HEK293T (cell line): ENCODE measurements at regions not wholly inside any gene's neighbourhood (a gene's known extent, or its start where the extent isn't known, plus 50 kb on each side); places are given as distances from the start of the nearest gene placed in this dataset.

Experiments
- CTCF ChIA-PET: fragments of 350-600 bp; formaldehyde crosslinking; extraction: SDS; loops from one replicate; lab custom pipeline; 2021; ENCODE audit warnings: antibody characterized with exemption, inconsistent platforms; lab: Yijun Ruan, JAX
- POLR2A ChIA-PET: fragments of 350-600 bp; formaldehyde crosslinking; extraction: SDS; loops from one replicate; lab custom pipeline; 2020; ENCODE audit warnings: antibody characterized with exemption, inconsistent platforms; lab: Yijun Ruan, JAX
- DNase-seq: peaks from one replicate; pipeline ENCODE4 v3.0.0; 2012; ENCODE audit warnings: mixed read lengths; ENCODE audit errors: extremely low spot score
- ARNT ChIP-seq: fragments of 450-650 bp; IDR thresholded peaks from 2 replicates; pipeline ENCODE4 v1.6.1; 2017; ENCODE audit warnings: mild to moderate bottlenecking
- BHLHE40 ChIP-seq: fragments of 450-650 bp; IDR thresholded peaks from 2 replicates; pipeline ENCODE4 v1.6.1; 2016; ENCODE audit warnings: mild to moderate bottlenecking, moderate library complexity, borderline replicate concordance
- CTBP1 ChIP-seq: fragments of 450-650 bp; IDR thresholded peaks from 2 replicates; pipeline ENCODE4 v1.6.1; 2016; ENCODE audit warnings: borderline replicate concordance
- ELF4 ChIP-seq: fragments of 450-650 bp; IDR thresholded peaks from 2 replicates; pipeline ENCODE4 v1.6.1; 2017; ENCODE audit warnings: antibody characterized with exemption
- FOXA1 ChIP-seq: fragments of 450-650 bp; IDR thresholded peaks from 2 replicates; pipeline ENCODE4 v1.6.1; 2016; ENCODE audit warnings: mild to moderate bottlenecking
- FOXK2 ChIP-seq: fragments of 450-650 bp; IDR thresholded peaks from 2 replicates; pipeline ENCODE4 v1.6.1; 2016; ENCODE audit warnings: mild to moderate bottlenecking
- FOXM1 ChIP-seq: fragments of 450-650 bp; IDR thresholded peaks from 2 replicates; pipeline ENCODE4 v1.6.1; 2017; ENCODE audit warnings: mild to moderate bottlenecking, borderline replicate concordance
- HDGF ChIP-seq: fragments of 450-650 bp; IDR thresholded peaks from 2 replicates; pipeline ENCODE4 v1.6.1; 2017; ENCODE audit warnings: antibody characterized with exemption, borderline replicate concordance
- L3MBTL2 ChIP-seq: fragments of 450-650 bp; conservative IDR thresholded peaks from 2 replicates; pipeline ENCODE4 v1.6.1; 2016; ENCODE audit warnings: mild to moderate bottlenecking
- LEF1 ChIP-seq: fragments of 450-650 bp; IDR thresholded peaks from 2 replicates; pipeline ENCODE4 v1.6.1; 2017; ENCODE audit warnings: mild to moderate bottlenecking, borderline replicate concordance
- NFRKB ChIP-seq: fragments of 450-650 bp; IDR thresholded peaks from 2 replicates; pipeline ENCODE4 v1.6.1; 2016; ENCODE audit warnings: mild to moderate bottlenecking, moderate library complexity
- PKNOX1 ChIP-seq: fragments of 450-650 bp; IDR thresholded peaks from 2 replicates; pipeline ENCODE4 v1.6.1; 2016
- SP1 ChIP-seq: fragments of 450-650 bp; IDR thresholded peaks from 2 replicates; pipeline ENCODE4 v1.6.1; 2017
- SUZ12 ChIP-seq: fragments of 450-650 bp; IDR thresholded peaks from 2 replicates; pipeline ENCODE4 v1.6.1; 2016; ENCODE audit warnings: mild to moderate bottlenecking
- TARDBP ChIP-seq: fragments of 450-650 bp; IDR thresholded peaks from 2 replicates; pipeline ENCODE4 v1.6.1; 2016
- ZNF384 ChIP-seq: fragments of 450-650 bp; IDR thresholded peaks from 2 replicates; pipeline ENCODE4 v1.6.1; 2016

DNA sequence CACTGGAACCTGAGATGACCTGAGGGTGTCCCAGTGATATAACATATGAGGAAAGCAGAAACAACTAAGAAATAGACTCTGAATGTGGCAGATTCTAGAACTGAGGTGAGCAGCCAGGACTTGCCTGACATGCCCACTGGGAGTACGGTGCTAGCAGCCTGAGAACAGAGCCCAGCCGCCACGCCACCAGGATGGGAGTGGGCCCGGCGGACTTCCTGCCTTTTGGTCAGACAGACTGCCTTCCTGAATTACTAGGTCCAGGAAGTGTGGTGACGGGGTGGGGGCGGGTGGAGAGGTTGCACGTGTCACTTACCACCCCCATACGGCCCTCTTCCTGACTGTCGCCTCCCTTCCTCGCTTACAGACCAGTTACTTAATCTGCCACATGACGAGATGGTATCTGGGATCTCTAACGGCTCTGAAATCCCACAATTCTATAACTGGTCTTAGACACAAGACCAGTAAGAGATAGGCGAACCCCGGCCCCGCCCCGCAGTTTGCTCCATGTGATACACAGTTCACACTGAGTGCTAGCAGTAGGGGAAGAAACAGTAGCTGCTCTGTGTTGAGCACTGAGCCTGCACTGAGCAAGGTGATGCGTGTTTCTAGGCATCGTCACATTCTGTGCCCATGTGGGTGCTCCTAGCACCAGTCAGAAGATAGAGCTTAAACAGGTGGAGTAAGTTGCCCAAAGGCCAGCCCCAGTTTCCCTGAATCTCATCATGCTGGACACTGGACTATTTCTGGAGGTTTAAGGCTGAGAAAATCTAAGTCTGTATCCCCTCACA is 95.7 kb downstream of the CPN2 start:
- TF ChIP-seq NFRKB (no peak), ARNT (no peak)
- ChIA-PET CTCF (interaction anchor here (0.6 kb wide), 1 partner anchor 467 kb away, joined by 4 read pairs; no protein-coding TSS in a partner anchor), POLR2A (no interaction called here)
- no peak for DNase-seq

DNA sequence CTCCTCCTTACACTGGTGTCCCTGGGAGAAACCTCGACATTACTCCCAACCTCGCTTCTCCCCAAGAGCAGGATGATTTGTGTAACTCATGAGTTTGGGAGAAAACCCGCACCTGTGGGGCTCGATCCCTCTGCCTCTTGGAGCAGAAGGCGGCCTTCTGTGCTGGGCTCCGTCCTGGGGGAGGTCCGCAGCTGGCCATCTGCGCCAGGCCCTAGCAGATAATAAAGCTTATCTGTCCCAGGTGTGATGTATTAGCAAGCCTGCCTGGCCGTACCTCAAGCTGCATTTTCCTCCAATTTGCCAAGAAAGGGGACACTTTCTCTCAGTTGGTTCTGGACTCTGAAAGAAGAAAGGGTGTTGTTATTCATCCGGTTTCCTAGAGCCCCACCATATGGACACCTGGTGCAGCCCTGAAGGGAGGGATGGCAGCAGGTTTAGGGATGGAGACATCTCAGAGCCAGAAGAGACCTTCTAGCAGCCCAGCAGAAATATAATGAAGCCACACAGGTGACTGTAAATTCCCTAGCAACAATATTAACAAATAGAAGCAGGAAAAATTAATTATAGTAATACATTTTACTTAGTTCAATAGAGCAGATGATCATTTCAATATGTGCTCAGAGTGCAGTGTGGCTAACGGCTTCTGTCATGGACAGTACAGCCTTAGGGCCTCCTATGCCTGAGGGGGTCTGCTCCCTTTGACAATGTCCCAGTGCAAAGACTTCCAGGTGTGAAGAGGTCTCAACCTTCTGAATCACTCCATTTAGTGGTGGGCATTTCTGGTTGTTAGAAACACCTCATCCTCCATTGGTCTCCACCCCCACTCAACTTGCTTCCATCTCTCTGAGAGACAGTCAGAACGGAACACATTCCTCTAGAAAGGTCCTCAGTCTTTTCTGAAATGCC is 94.8 kb downstream of the CPN2 start:
- DNase-seq, result no peak
- POLR2A ChIA-PET, result no interaction called here

DNA sequence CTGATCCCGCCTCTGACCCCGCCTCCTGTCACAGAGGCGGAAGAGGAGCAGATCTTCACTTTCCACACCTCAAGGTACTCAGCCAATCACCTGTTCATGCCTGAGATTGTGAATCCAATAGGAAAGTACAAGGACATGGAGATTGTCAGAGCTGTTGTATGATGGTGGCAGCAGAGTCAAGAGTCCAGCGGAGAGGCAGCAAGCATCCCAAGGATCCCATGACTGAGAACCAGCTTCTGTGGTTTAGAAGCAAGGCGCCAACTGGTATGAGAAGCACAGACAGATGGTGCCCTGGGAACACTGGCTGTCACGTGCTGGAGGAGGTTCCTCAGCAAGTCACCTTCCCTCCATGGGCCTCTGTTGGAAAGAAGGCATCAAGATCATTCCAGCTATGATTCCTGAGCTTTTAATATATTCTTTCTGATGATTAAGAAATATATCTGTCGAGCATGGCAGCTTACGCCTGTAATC is 93.9 kb downstream of the CPN2 start:
- no peak for DNase-seq
- CTCF ChIA-PET, result no interaction called here
- TF ChIP-seq ZNF384, result no peak
- TF ChIP-seq CTBP1, result no peak
- TF ChIP-seq ARNT, result no peak
- TF ChIP-seq PKNOX1, result no peak
- no peak for TF ChIP-seq BHLHE40
- TF ChIP-seq L3MBTL2, result no peak
- TF ChIP-seq LEF1, result no peak
- TF ChIP-seq FOXM1, result no peak
- TF ChIP-seq NFRKB, result no peak
- no peak for TF ChIP-seq TARDBP
- TF ChIP-seq SUZ12, result no peak
- TF ChIP-seq SP1, result no peak
- no peak for TF ChIP-seq HDGF
- POLR2A ChIA-PET, result no interaction called here

More for the DNA sequence above, 94.8 kb downstream of the CPN2 start:
- CTCF ChIA-PET, result interaction anchor here (0.6 kb wide), 1 partner anchor 468 kb away, joined by 4 read pairs; no protein-coding TSS in a partner anchor
- no peak for TF ChIP-seq NFRKB
- no peak for TF ChIP-seq CTBP1
- TF ChIP-seq BHLHE40, result no peak
- no peak for TF ChIP-seq ELF4
- no peak for TF ChIP-seq SUZ12
- no peak for TF ChIP-seq LEF1
- no peak for TF ChIP-seq FOXK2
- TF ChIP-seq ZNF384, result no peak
- no peak for TF ChIP-seq TARDBP
- no peak for TF ChIP-seq FOXM1

DNA sequence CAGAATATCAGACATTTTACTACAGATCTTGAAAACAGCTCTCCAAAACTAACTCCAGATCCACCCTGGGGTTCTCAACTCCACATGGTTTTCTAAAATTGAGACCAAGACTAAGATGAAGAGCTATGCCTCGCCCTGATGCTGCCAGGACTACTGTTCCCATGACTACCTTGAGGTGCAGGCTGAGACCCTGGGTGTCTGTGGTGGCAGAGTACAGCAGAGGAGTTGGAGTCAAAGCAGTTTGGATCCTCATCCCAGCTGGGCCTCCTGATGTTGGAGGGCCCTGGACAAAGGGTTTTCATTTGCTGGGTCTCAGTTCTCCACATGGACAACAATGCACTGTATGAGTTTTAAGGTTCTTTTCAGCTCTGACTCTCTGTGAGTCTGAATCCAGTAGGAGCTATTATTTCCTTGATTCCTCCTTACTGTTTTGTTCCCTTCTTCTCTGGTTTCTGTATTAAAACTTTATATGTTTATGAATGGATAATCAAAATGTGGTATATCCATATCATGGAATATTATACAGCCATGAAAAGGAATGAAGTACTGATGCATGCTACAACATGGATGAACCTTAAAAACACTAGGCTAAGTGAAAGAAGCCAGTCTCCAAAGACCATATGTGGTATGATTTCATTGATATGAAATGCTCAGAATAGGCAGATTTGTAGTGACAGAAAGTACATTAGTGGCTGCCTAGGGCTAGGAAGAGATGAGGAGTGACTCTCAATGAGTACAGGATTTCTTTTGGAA is 93.0 kb downstream of the CPN2 start:
- ChIA-PET CTCF (no interaction called here), POLR2A (no interaction called here)
- no peak for DNase-seq
- TF ChIP-seq FOXA1 (no peak), SP1 (no peak), LEF1 (no peak), ELF4 (no peak), FOXM1 (no peak), TARDBP (no peak), CTBP1 (no peak), FOXK2 (no peak), NFRKB (no peak), PKNOX1 (no peak)

- POLR2A ChIA-PET, result interaction anchor here (1.1 kb wide), 1 partner anchor 56 kb away, joined by 3 read pairs; no protein-coding TSS in a partner anchor
- no peak for DNase-seq
- CTCF ChIA-PET, result no interaction called here
- TF ChIP-seq SUZ12 (no peak), L3MBTL2 (no peak), ARNT (no peak), BHLHE40 (no peak), HDGF (no peak), ZNF384 (no peak), LEF1 (no peak), FOXM1 (no peak), ELF4 (no peak), NFRKB (no peak), FOXK2 (no peak), PKNOX1 (no peak), CTBP1 (no peak), TARDBP (no peak), FOXA1 (no peak), SP1 (no peak)
These were observed 91.0 kb downstream of the CPN2 start for GRCh38 chr3:194259982-194260766.
